CD4-positive, alpha-beta T cell treated with Interleukin-4 for 4 hours (primary cell): ENCODE measurements at regions not wholly inside any gene's neighbourhood (a gene's known extent, or its start where the extent isn't known, plus 50 kb on each side); places are given as distances from the start of the nearest gene placed in this dataset.
"Not testable (repeated sequence)": the region's sequence is repeated elsewhere in the genome, so short reads cannot be mapped to it uniquely, and the experiment has no call there.

Experiments used
- DNase-seq: peaks from one replicate; pipeline ENCODE4 v3.0.0-alpha.2; 2020

GRCh38 chr14:101634850-101635748 lies 73.8 kb downstream of the DIO3 start:
- DNase-seq, result no peak

- DNase-seq, result no peak
These were observed 74.7 kb downstream of the DIO3 start for GRCh38 chr14:101635749-101636560.

GRCh38 chr14:101639241-101639833 lies 78.0 kb downstream of the DIO3 start:
- DNase-seq, result no peak

- no peak for DNase-seq
These were observed 82.4 kb downstream of the DIO3 start for GRCh38 chr14:101643651-101644050.

- no peak for DNase-seq
These were observed 92.8 kb downstream of the DIO3 start for GRCh38 chr14:101654051-101654450.

- DNase-seq, result no peak
These were observed 96.1 kb downstream of the DIO3 start for GRCh38 chr14:101657372-101657771.

GRCh38 chr14:101665478-101666078 lies 95.9 kb upstream of the PPP2R5C start:
- peak; percentile 10 for DNase-seq

- no peak for DNase-seq
These were observed 95.2 kb upstream of the PPP2R5C start for GRCh38 chr14:101666264-101666663.

GRCh38 chr14:101669629-101670028 lies 91.9 kb upstream of the PPP2R5C start:
- no peak for DNase-seq

- DNase-seq, result no peak
These were observed 87.6 kb upstream of the PPP2R5C start for GRCh38 chr14:101673873-101674272.

GRCh38 chr14:101675835-101676234 lies 85.7 kb upstream of the PPP2R5C start:
- DNase-seq, result not testable (repeated sequence)

GRCh38 chr14:101677912-101678327 lies 83.6 kb upstream of the PPP2R5C start:
- not testable (repeated sequence) for DNase-seq

- no peak for DNase-seq
These were observed 79.7 kb upstream of the PPP2R5C start for GRCh38 chr14:101681795-101682194.

- no peak for DNase-seq
These were observed 78.1 kb upstream of the PPP2R5C start for GRCh38 chr14:101683365-101683764.

- no peak for DNase-seq
These were observed 73.6 kb upstream of the PPP2R5C start for GRCh38 chr14:101687756-101688546.

- DNase-seq, result no peak
These were observed 72.4 kb upstream of the PPP2R5C start for GRCh38 chr14:101689039-101689501.

GRCh38 chr14:101689966-101690365 lies 71.5 kb upstream of the PPP2R5C start:
- not testable (repeated sequence) for DNase-seq

GRCh38 chr14:101695659-101696058 lies 65.8 kb upstream of the PPP2R5C start:
- no peak for DNase-seq

GRCh38 chr14:101704140-101704539 lies 57.4 kb upstream of the PPP2R5C start:
- peak; percentile 73 for DNase-seq

GRCh38 chr14:101705733-101706508 lies 55.6 kb upstream of the PPP2R5C start:
- peak; percentile 65 for DNase-seq

GRCh38 chr14:101706509-101707067 lies 54.9 kb upstream of the PPP2R5C start:
- DNase-seq, result no peak
